ENCODE measurements at regions not wholly inside any gene's neighbourhood (a gene's known extent, or its start where the extent isn't known, plus 50 kb on each side); places are given as distances from the start of the nearest gene placed in this dataset.

GRCh38 chr20:41910558-41910957 lies 292.4 kb upstream of the CHD6 start:
- Histone ChIP-seq H3K9ac (ENCODE audit: insufficient read depth, low read depth, low read length) (no peak overlapping the region), H3K9me3 (ENCODE audit: low read length) (no peaks in the 10 kb centered on the region), H3K4me1 (ENCODE audit: insufficient read depth, low read length) (no peaks in the 10 kb centered on the region), H3K79me2 (ENCODE audit: insufficient read depth, low read length) (no peaks in the 10 kb centered on the region), H3K27me3 (ENCODE audit: control insufficient read depth in 1 of 2, insufficient read depth in 2 of 2, low read length in 2 of 2) (no peaks in the 10 kb centered on the region; a peak in 2 of 5 replicates), H4K20me1 (ENCODE audit: insufficient read depth, low read length) (no peaks in the 10 kb centered on the region), H3K36me3 (replicated peaks in 1 of 2; ENCODE audit: control insufficient read depth in 1 of 2, insufficient read depth in 2 of 2, low read length in 2 of 2) (no peaks in the 10 kb centered on the region), H3K4me3 (replicated peaks in 1 of 3; ENCODE audit: insufficient read depth in 1 of 3, low read depth in 2 of 3, low read length in 3 of 3) (no peak overlapping the region), H3K4me2 (ENCODE audit: low read depth, low read length) (no peak overlapping the region), H2AFZ (ENCODE audit: low read length) (no peak overlapping the region), H3K27ac (ENCODE audit: extremely low read length, insufficient read depth, low read length) (no peak overlapping the region)
- DNase-seq (ENCODE audit: low spot score), result no peak
- WGBS (ENCODE audit: low lambda C conversion rate), result 2% methylated on average over 1 of the region's 1 CpG
- TF ChIP-seq FLYWCH1 (CRISPR knock-in tag; IDR thresholded peaks at IDR 0.05) (no peak), SMYD3 (CRISPR knock-in tag; IDR thresholded peaks at IDR 0.05) (no peak), ZNF331 (CRISPR knock-in tag; IDR thresholded peaks at IDR 0.05) (peak; percentile 96), REPIN1 (CRISPR knock-in tag; IDR thresholded peaks at IDR 0.05; ENCODE audit: borderline replicate concordance, low read depth) (no peak)
- no peak for FAIRE-seq
- no TSS peak for BruUV-seq (replicated peaks)
- ChIA-PET CTCF (ENCODE audit: low intra/inter-chr PET ratio, low total read pairs) (no interaction called here), POLR2A (no interaction called here)
- ATAC-seq, result no peak
- in situ Hi-C loops (cut with HindIII; ENCODE audit: extremely low pct_ligation_motif_present, low pct_unique_long_range_greater_than_20kb), result no loop called here
- intact Hi-C loops (cut with micrococcal nuclease; ENCODE audit: unreplicated experiment), result no loop called here

- Histone ChIP-seq H3K79me2 (ENCODE audit: insufficient read depth, low read length) (no peaks in the 10 kb centered on the region), H3K9ac (ENCODE audit: insufficient read depth, low read depth, low read length) (no peak overlapping the region), H3K9me3 (ENCODE audit: low read length) (no peaks in the 10 kb centered on the region), H3K4me2 (ENCODE audit: low read depth, low read length) (no peak overlapping the region), H3K27me3 (ENCODE audit: control insufficient read depth in 1 of 2, insufficient read depth in 2 of 2, low read length in 2 of 2) (peaks cover 0 to 2% of the 10 kb centered on the region in 2 experiments; a peak in 1 of 5 replicates), H2AFZ (ENCODE audit: low read length) (no peak overlapping the region), H3K36me3 (replicated peaks in 1 of 2; ENCODE audit: control insufficient read depth in 1 of 2, insufficient read depth in 2 of 2, low read length in 2 of 2) (no peaks in the 10 kb centered on the region), H4K20me1 (ENCODE audit: insufficient read depth, low read length) (no peaks in the 10 kb centered on the region), H3K4me1 (ENCODE audit: insufficient read depth, low read length) (no peaks in the 10 kb centered on the region), H3K27ac (ENCODE audit: extremely low read length, insufficient read depth, low read length) (no peak overlapping the region), H3K4me3 (replicated peaks in 1 of 3; ENCODE audit: insufficient read depth in 1 of 3, low read depth in 2 of 3, low read length in 3 of 3) (no peak overlapping the region)
- CTCF ChIA-PET (ENCODE audit: low intra/inter-chr PET ratio, low total read pairs), result no interaction called here
- POLR2A ChIA-PET, result no interaction called here
- DNase-seq (ENCODE audit: low spot score) (no peak), FAIRE-seq (no peak), ATAC-seq (no peak)
- in situ Hi-C loops (cut with HindIII; ENCODE audit: extremely low pct_ligation_motif_present, low pct_unique_long_range_greater_than_20kb), result no loop called here
- intact Hi-C loops (cut with micrococcal nuclease; ENCODE audit: unreplicated experiment), result no loop called here
- WGBS (ENCODE audit: low lambda C conversion rate), result 2% methylated on average over 4 of the region's 4 CpGs
- no TSS peak for BruUV-seq (replicated peaks)
- TF ChIP-seq CBX2 (IDR thresholded peaks at IDR 0.05; ENCODE audit: low read depth, low read length), result no peak
- no peak for TF ChIP-seq CBX2 (CRISPR knock-in tag; IDR thresholded peaks at IDR 0.05; ENCODE audit: low read depth)
- TF ChIP-seq NFKB2 (CRISPR knock-in tag; IDR thresholded peaks at IDR 0.05; ENCODE audit: borderline replicate concordance), result no peak
- TF ChIP-seq, protein P1, sequence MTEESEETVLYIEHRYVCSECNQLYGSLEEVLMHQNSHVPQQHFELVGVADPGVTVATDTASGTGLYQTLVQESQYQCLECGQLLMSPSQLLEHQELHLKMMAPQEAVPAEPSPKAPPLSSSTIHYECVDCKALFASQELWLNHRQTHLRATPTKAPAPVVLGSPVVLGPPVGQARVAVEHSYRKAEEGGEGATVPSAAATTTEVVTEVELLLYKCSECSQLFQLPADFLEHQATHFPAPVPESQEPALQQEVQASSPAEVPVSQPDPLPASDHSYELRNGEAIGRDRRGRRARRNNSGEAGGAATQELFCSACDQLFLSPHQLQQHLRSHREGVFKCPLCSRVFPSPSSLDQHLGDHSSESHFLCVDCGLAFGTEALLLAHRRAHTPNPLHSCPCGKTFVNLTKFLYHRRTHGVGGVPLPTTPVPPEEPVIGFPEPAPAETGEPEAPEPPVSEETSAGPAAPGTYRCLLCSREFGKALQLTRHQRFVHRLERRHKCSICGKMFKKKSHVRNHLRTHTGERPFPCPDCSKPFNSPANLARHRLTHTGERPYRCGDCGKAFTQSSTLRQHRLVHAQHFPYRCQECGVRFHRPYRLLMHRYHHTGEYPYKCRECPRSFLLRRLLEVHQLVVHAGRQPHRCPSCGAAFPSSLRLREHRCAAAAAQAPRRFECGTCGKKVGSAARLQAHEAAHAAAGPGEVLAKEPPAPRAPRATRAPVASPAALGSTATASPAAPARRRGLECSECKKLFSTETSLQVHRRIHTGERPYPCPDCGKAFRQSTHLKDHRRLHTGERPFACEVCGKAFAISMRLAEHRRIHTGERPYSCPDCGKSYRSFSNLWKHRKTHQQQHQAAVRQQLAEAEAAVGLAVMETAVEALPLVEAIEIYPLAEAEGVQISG (CRISPR knock-in tag; IDR thresholded peaks at IDR 0.05), result no peak
- TF ChIP-seq, protein P2, sequence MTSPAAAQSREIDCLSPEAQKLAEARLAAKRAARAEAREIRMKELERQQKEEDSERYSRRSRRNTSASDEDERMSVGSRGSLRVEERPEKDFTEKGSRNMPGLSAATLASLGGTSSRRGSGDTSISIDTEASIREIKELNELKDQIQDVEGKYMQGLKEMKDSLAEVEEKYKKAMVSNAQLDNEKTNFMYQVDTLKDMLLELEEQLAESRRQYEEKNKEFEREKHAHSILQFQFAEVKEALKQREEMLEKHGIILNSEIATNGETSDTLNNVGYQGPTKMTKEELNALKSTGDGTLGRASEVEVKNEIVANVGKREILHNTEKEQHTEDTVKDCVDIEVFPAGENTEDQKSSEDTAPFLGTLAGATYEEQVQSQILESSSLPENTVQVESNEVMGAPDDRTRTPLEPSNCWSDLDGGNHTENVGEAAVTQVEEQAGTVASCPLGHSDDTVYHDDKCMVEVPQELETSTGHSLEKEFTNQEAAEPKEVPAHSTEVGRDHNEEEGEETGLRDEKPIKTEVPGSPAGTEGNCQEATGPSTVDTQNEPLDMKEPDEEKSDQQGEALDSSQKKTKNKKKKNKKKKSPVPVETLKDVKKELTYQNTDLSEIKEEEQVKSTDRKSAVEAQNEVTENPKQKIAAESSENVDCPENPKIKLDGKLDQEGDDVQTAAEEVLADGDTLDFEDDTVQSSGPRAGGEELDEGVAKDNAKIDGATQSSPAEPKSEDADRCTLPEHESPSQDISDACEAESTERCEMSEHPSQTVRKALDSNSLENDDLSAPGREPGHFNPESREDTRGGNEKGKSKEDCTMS (CRISPR knock-in tag; conservative IDR thresholded peaks at IDR 0.05), result no peak
- TF ChIP-seq ZNF510 (CRISPR knock-in tag; IDR thresholded peaks at IDR 0.05; ENCODE audit: low read depth), result no peak
- no peak for TF ChIP-seq LCORL (IDR thresholded peaks at IDR 0.05)
- TF ChIP-seq LCORL (CRISPR knock-in tag; IDR thresholded peaks at IDR 0.05), result no peak
- no peak for TF ChIP-seq ISX (CRISPR knock-in tag; conservative IDR thresholded peaks at IDR 0.05)
- no peak for TF ChIP-seq GPBP1L1 (CRISPR knock-in tag; IDR thresholded peaks at IDR 0.05)
Observed at GRCh38 chr20:41905199-41905598, 287.0 kb upstream of the CHD6 start.
